LoVo (cell line): ENCODE measurements at regions not wholly inside any gene's neighbourhood (a gene's known extent, or its start where the extent isn't known, plus 50 kb on each side); places are given as distances from the start of the nearest gene placed in this dataset.
"Not testable (repeated sequence)": the region's sequence is repeated elsewhere in the genome, so short reads cannot be mapped to it uniquely, and the experiment has no call there.

ENCODE experiments used
- DNase-seq: peaks from one replicate; pipeline ENCODE4 v3.0.0-alpha.2; 2016; ENCODE audit warnings: low spot score

DNA sequence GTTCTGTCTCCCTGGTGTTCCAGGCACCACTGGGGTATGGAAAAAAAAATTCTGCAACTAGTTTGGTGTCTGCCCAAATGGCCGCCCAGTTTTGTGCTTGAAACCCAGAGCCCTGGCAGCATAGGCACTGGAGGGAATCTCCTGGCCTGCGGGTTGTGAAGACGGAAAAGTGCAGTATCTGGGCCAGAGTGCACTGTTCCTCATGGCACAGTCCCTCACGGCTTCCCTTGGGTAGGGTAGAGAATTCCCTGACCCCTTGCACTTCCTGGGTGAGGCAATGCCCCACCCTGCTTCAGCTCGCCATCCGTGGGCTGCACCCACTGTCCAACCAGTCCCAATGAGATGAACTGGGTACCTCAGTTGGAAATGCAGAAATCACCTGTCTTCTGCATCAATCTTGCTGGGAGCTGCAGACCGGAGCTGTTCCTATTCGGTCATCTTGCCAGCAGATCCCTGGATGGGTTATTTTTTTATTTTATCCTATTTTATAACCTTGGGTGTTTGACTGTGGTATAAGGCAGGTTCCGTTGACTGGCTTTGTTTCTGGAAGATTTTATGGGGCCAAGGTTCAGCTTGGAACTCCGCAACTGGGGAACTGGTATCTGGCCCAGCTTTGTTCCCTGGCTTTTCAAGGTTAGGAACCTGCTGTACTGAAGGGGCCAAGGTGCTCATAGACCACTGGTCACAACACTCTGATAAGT, 59.5 kb upstream of the IRAK1BP1 start:
- not testable (repeated sequence) for DNase-seq

DNA sequence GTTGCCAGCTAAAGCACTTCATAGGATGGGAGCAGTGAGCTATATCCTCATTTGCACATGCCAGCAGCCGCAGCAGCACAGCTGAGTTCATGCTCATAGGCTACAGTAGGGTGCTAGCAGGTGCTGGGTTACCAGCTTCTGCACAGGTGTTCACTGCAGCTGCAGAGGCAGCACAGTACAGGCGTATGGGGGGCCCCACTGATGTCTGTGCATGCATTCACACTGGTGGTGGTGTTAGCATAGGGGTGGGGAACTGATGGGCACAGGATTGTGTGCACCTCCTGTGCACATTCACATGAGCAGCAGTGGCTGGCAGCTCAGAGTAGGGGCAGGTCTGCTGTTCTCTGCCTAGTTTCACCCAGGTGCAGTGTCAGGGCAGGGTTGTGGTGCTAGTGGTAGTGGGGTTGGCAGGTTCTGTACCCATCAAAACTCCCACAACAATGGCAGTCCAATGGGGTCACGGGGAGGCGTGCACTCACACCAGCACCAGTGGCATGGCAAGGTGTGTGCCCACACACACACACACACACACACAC, 58.9 kb upstream of the IRAK1BP1 start:
- DNase-seq: no peak

DNA sequence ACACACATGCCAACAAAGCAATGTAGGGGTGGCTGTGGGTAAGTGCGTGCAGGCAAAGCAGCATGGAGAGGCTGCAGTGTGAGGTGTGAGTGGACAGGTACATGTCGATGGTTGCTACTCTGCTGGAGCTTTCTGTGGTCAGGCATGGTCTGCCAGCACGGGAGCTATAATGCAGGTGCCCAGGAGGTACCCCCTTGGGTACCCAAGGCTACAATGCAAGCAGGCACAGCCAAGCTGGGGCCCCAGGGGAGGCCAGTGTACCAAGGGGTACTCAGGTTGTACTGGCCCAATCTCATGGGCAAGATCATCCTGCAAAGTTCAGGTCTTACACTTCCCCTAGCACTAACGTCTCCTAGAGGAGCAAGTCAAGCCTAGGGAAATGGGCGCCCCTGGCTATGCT, 58.4 kb upstream of the IRAK1BP1 start:
- no peak for DNase-seq

DNA sequence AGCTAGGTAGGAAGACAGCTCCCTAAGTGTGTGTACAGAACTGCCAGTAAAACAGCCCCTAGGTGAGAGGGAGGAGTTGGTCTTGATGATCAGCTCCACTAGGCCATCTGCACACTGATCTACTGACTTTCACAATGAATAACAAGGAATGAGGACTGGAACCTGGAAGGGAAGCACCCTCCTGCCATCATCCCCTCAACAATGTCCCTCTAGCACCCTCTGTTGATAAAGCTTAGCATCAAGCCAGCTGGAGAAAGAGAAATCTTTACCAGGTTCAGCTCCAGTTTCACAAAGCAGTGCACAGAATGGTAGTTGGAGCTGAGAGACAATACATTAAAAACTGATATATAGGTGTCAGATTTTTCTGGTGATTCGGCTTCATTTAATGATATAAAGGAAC, 57.2 kb upstream of the IRAK1BP1 start:
- no peak for DNase-seq

DNA sequence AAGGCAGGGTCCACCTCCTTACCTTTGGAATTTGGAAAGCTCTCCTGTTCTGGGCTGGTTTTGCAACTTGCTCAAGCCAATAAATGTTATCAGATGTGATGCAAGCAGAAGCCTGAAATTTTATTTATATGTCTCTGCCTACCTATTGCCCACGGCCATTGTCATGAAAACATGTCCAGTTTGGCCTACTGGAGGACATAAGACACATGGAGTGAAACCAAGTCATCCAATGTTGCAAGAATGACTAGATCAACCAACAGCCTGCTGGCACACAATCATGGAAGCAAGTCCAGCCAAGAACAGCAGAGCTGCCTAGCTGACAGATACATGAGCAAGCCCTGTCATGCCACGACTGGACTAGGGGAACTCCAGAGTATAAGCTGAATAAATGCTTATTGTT, 56.7 kb upstream of the IRAK1BP1 start:
- no peak for DNase-seq
